Natural killer cell (primary cell): ENCODE measurements at regions not wholly inside any gene's neighbourhood (a gene's known extent, or its start where the extent isn't known, plus 50 kb on each side); places are given as distances from the start of the nearest gene placed in this dataset.

Experiments
- ATAC-seq, 3 donors: fragments of 150-1000 bp in 2 of 3; fragments of 200-7000 bp in 1 of 3; cut with Tn5 transposase; 1 replicate in 1 of 3; 2 replicates in 2 of 3; pipeline ENCODE4 v1.10.0; 2021; ENCODE audit warnings: mild to moderate bottlenecking in 2 of 3, moderate library complexity in 2 of 3
- DNase-seq, 2 donors: peaks; one replicate each; pipeline versions ENCODE4 v3.0.0 to v3.0.0-alpha.2; 2013 to 2021; ENCODE audit warnings: mixed read lengths in 1 of 2
- H3K27ac ChIP-seq: one replicate; pipeline ENCODE4 v1.5.1; 2013; ENCODE audit warnings: mild to moderate bottlenecking, low read length
- H3K27me3 ChIP-seq: one replicate; pipeline ENCODE4 v1.6.1; 2013; ENCODE audit warnings: low read length; ENCODE audit not compliant: control insufficient read depth, insufficient read depth
- H3K36me3 ChIP-seq: one replicate; pipeline ENCODE4 v1.6.1; 2013; ENCODE audit warnings: low read length; ENCODE audit not compliant: control insufficient read depth, insufficient read depth
- H3K4me1 ChIP-seq: one replicate; pipeline ENCODE4 v1.6.1; 2013; ENCODE audit warnings: low read length; ENCODE audit not compliant: control insufficient read depth, insufficient read depth
- H3K4me3 ChIP-seq: one replicate; pipeline ENCODE4 v1.5.1; 2013; ENCODE audit warnings: low read length
- H3K9me3 ChIP-seq: one replicate; pipeline ENCODE4 v1.6.1; 2013; ENCODE audit warnings: low read length; ENCODE audit not compliant: control insufficient read depth, insufficient read depth
- H3K27ac Mint-ChIP-seq, 2 donors: one replicate each; pipeline ENCODE4 v1.8.0; 2022; ENCODE audit warnings: mild to moderate bottlenecking in 2 of 2, mixed read lengths in 2 of 2, moderate library complexity in 1 of 2
- H3K27me3 Mint-ChIP-seq, 2 donors: one replicate each; pipeline ENCODE4 v1.8.0; 2022; ENCODE audit warnings: low read depth in 2 of 2, mixed read lengths in 2 of 2
- H3K36me3 Mint-ChIP-seq: one replicate; pipeline ENCODE4 v1.8.0; 2022; ENCODE audit warnings: mixed read lengths
- H3K4me1 Mint-ChIP-seq, 2 donors: one replicate each; pipeline ENCODE4 v1.8.0; 2022; ENCODE audit warnings: mixed read lengths in 2 of 2
- H3K4me3 Mint-ChIP-seq: one replicate; pipeline ENCODE4 v1.8.0; 2022; ENCODE audit warnings: mild to moderate bottlenecking, moderate library complexity, mixed read lengths
- H3K9me3 Mint-ChIP-seq, 2 donors: one replicate each; pipeline ENCODE4 v1.8.0; 2022; ENCODE audit warnings: mixed read lengths in 2 of 2
- CTCF ChIP-seq: fragments of 200-600 bp; IDR thresholded peaks from one replicate; pipeline ENCODE4 v1.8.0; 2022; ENCODE audit warnings: antibody characterized with exemption
- WGBS: methylation state at CpG from one replicate; pipeline ENCODE4 v1.1.7; 2013; ENCODE audit warnings: missing lambda C conversion rate; ENCODE audit not compliant: insufficient coverage; 5-methylcytosine and 5-hydroxymethylcytosine counted together
- intact Hi-C: fragments of 100-400 bp; cut with micrococcal nuclease; formaldehyde crosslinking; loops from one replicate; pipeline ENCODE4 v1.14.2; 2022

GRCh38 chr7:9264395-9264794, 831.0 kb downstream of the NXPH1 start:
- no peaks in the 10 kb centered on the region for H3K36me3 ChIP-seq
- peaks cover 10 to 23% of the 10 kb centered on the region in 2 donors for H3K9me3 Mint-ChIP-seq
- WGBS: 73% methylated on average over 2 of the region's 3 CpGs
- no peak overlapping the region for H3K27ac ChIP-seq
- ATAC-seq (no peak), DNase-seq (no peak)
- H3K27me3 Mint-ChIP-seq: no peaks in the 10 kb centered on the region
- H3K4me1 Mint-ChIP-seq: no peaks in the 10 kb centered on the region
- H3K27me3 ChIP-seq: no peaks in the 10 kb centered on the region
- peaks cover 8% of the 10 kb centered on the region for H3K36me3 Mint-ChIP-seq
- H3K27ac Mint-ChIP-seq: no peak overlapping the region
- no peaks in the 10 kb centered on the region for H3K4me1 ChIP-seq
- H3K9me3 ChIP-seq: no peaks in the 10 kb centered on the region
- intact Hi-C loops: no loop called here
- no peak for TF ChIP-seq CTCF
- H3K4me3 Mint-ChIP-seq: no peak overlapping the region
- H3K4me3 ChIP-seq: no peak overlapping the region

GRCh38 chr7:9280088-9280487, 846.7 kb downstream of the NXPH1 start:
- H3K4me1 ChIP-seq: no peaks in the 10 kb centered on the region
- no peaks in the 10 kb centered on the region for H3K36me3 ChIP-seq
- Mint-ChIP-seq H3K27me3 (no peaks in the 10 kb centered on the region), H3K4me1 (no peaks in the 10 kb centered on the region), H3K36me3 (no peaks in the 10 kb centered on the region), H3K9me3 (peaks cover 3 to 8% of the 10 kb centered on the region in 2 donors), H3K4me3 (no peak overlapping the region), H3K27ac (no peak overlapping the region)
- DNase-seq (no peak), ATAC-seq (no peak)
- no peaks in the 10 kb centered on the region for H3K27me3 ChIP-seq
- TF ChIP-seq CTCF: no peak
- H3K9me3 ChIP-seq: peaks cover 12% of the 10 kb centered on the region
- intact Hi-C loops: no loop called here
- no peak overlapping the region for H3K27ac ChIP-seq
- no peak overlapping the region for H3K4me3 ChIP-seq

- Mint-ChIP-seq H3K36me3 (no peaks in the 10 kb centered on the region), H3K4me3 (no peak overlapping the region), H3K27me3 (no peaks in the 10 kb centered on the region), H3K27ac (no peak overlapping the region), H3K9me3 (peaks cover 11 to 16% of the 10 kb centered on the region in 2 donors), H3K4me1 (no peaks in the 10 kb centered on the region)
- ATAC-seq: no peak
- Histone ChIP-seq H3K27ac (no peak overlapping the region), H3K27me3 (no peaks in the 10 kb centered on the region), H3K4me1 (no peaks in the 10 kb centered on the region), H3K9me3 (peaks cover 6% of the 10 kb centered on the region), H3K4me3 (no peak overlapping the region), H3K36me3 (no peaks in the 10 kb centered on the region)
- WGBS: 69% methylated on average over 2 of the region's 2 CpGs
- DNase-seq: no peak
- intact Hi-C loops: no loop called here
- no peak for TF ChIP-seq CTCF
Measured at GRCh38 chr7:9283246-9283645, 849.8 kb downstream of the NXPH1 start.

GRCh38 chr7:9302436-9302835, 869.0 kb downstream of the NXPH1 start:
- WGBS: 87% methylated on average over 4 of the region's 4 CpGs
- Mint-ChIP-seq H3K9me3 (peaks cover 5 to 15% of the 10 kb centered on the region in 2 donors), H3K4me1 (no peaks in the 10 kb centered on the region), H3K4me3 (no peak overlapping the region), H3K36me3 (no peaks in the 10 kb centered on the region), H3K27me3 (no peaks in the 10 kb centered on the region), H3K27ac (no peak overlapping the region)
- H3K27me3 ChIP-seq: no peaks in the 10 kb centered on the region
- H3K36me3 ChIP-seq: no peaks in the 10 kb centered on the region
- intact Hi-C loops: no loop called here
- H3K9me3 ChIP-seq: no peaks in the 10 kb centered on the region
- H3K4me1 ChIP-seq: no peaks in the 10 kb centered on the region
- no peak for TF ChIP-seq CTCF
- ATAC-seq: no peak
- H3K4me3 ChIP-seq: no peak overlapping the region
- DNase-seq: no peak
- no peak overlapping the region for H3K27ac ChIP-seq
